IgD-negative memory B cell (primary cell): ENCODE measurements at regions not wholly inside any gene's neighbourhood (a gene's known extent, or its start where the extent isn't known, plus 50 kb on each side); places are given as distances from the start of the nearest gene placed in this dataset.
A peak's percentile ranks its signal among the peaks of the same experiment; 100 is the strongest.

Experiments used
- H3K27ac Mint-ChIP-seq, 3 donors: one replicate each; pipeline ENCODE4 v1.8.0; 2020 to 2022; ENCODE audit warnings: mild to moderate bottlenecking in 3 of 3, mixed read lengths in 3 of 3, moderate library complexity in 1 of 3
- H3K27me3 Mint-ChIP-seq: one replicate; pipeline ENCODE4 v1.8.0; 2021; ENCODE audit warnings: mixed read lengths
- H3K36me3 Mint-ChIP-seq: one replicate; pipeline ENCODE4 v1.8.0; 2020; ENCODE audit warnings: mild to moderate bottlenecking, mixed read lengths
- H3K4me1 Mint-ChIP-seq, 3 donors: one replicate each; pipeline ENCODE4 v1.8.0; 2020 to 2022; ENCODE audit warnings: mixed read lengths in 3 of 3, mild to moderate bottlenecking in 1 of 3
- H3K4me3 Mint-ChIP-seq, 4 donors: one replicate each; pipeline ENCODE4 v1.8.0; 2020 to 2022; ENCODE audit warnings: mild to moderate bottlenecking in 4 of 4, mixed read lengths in 4 of 4, moderate library complexity in 3 of 4
- H3K9me3 Mint-ChIP-seq, 3 donors: one replicate each; pipeline ENCODE4 v1.8.0; 2020 to 2021; ENCODE audit warnings: mixed read lengths in 3 of 3, mild to moderate bottlenecking in 1 of 3

GRCh38 chr4:23373261-23373660, 516.6 kb downstream of the PPARGC1A start:
- Mint-ChIP-seq H3K9me3 (peaks cover 2 to 11% (median 2%) of the 10 kb centered on the region in 3 donors), H3K4me3 (no peak overlapping the region), H3K27me3 (no peaks in the 10 kb centered on the region), H3K36me3 (no peaks in the 10 kb centered on the region), H3K27ac (no peak overlapping the region), H3K4me1 (no peaks in the 10 kb centered on the region)

- Mint-ChIP-seq H3K4me3 (no peak overlapping the region), H3K4me1 (no peaks in the 10 kb centered on the region), H3K9me3 (peaks cover 2 to 5% (median 2%) of the 10 kb centered on the region in 3 donors), H3K27me3 (no peaks in the 10 kb centered on the region), H3K36me3 (no peaks in the 10 kb centered on the region), H3K27ac (no peak overlapping the region)
These were observed 518.3 kb downstream of the PPARGC1A start for GRCh38 chr4:23371533-23371932.

- no peaks in the 10 kb centered on the region for H3K27me3 Mint-ChIP-seq
- no peaks in the 10 kb centered on the region for H3K4me1 Mint-ChIP-seq
- peaks cover 2 to 5% (median 2%) of the 10 kb centered on the region in 3 donors for H3K9me3 Mint-ChIP-seq
- no peak overlapping the region for H3K4me3 Mint-ChIP-seq
- no peaks in the 10 kb centered on the region for H3K36me3 Mint-ChIP-seq
- H3K27ac Mint-ChIP-seq: no peak overlapping the region
These were observed 520.5 kb downstream of the PPARGC1A start for GRCh38 chr4:23369331-23369730.

GRCh38 chr4:23368081-23368697, 521.7 kb downstream of the PPARGC1A start:
- Mint-ChIP-seq H3K27ac (no peak overlapping the region), H3K9me3 (peaks cover 0 to 8% (median 2%) of the 10 kb centered on the region in 3 donors), H3K36me3 (no peaks in the 10 kb centered on the region), H3K4me3 (no peak overlapping the region), H3K27me3 (no peaks in the 10 kb centered on the region), H3K4me1 (no peaks in the 10 kb centered on the region)

GRCh38 chr4:23366557-23366906, 523.3 kb downstream of the PPARGC1A start:
- Mint-ChIP-seq H3K4me3 (no peak overlapping the region), H3K36me3 (no peaks in the 10 kb centered on the region), H3K4me1 (no peaks in the 10 kb centered on the region), H3K27me3 (no peaks in the 10 kb centered on the region), H3K27ac (no peak overlapping the region), H3K9me3 (peaks cover 0 to 8% (median 2%) of the 10 kb centered on the region in 3 donors)

GRCh38 chr4:23365871-23366556, 523.8 kb downstream of the PPARGC1A start:
- no peaks in the 10 kb centered on the region for H3K36me3 Mint-ChIP-seq
- no peaks in the 10 kb centered on the region for H3K27me3 Mint-ChIP-seq
- no peak overlapping the region for H3K27ac Mint-ChIP-seq
- H3K4me3 Mint-ChIP-seq: no peak overlapping the region
- H3K4me1 Mint-ChIP-seq: no peaks in the 10 kb centered on the region
- peaks cover 0 to 8% (median 2%) of the 10 kb centered on the region in 3 donors for H3K9me3 Mint-ChIP-seq

GRCh38 chr4:23365086-23365485, 524.8 kb downstream of the PPARGC1A start:
- no peak overlapping the region for H3K27ac Mint-ChIP-seq
- H3K4me1 Mint-ChIP-seq: no peaks in the 10 kb centered on the region
- H3K27me3 Mint-ChIP-seq: no peaks in the 10 kb centered on the region

GRCh38 chr4:23364167-23364566, 525.7 kb downstream of the PPARGC1A start:
- no peak overlapping the region for H3K4me3 Mint-ChIP-seq
- H3K4me1 Mint-ChIP-seq: no peaks in the 10 kb centered on the region
- H3K27ac Mint-ChIP-seq: no peak overlapping the region
- H3K36me3 Mint-ChIP-seq: no peaks in the 10 kb centered on the region
- peaks cover 0 to 6% (median 1%) of the 10 kb centered on the region in 3 donors for H3K9me3 Mint-ChIP-seq
- H3K27me3 Mint-ChIP-seq: no peaks in the 10 kb centered on the region

More at GRCh38 chr4:23365086-23365485, 524.8 kb downstream of the PPARGC1A start:
- Mint-ChIP-seq H3K9me3 (peaks cover 0 to 8% (median 1%) of the 10 kb centered on the region in 3 donors), H3K36me3 (no peaks in the 10 kb centered on the region), H3K4me3 (no peak overlapping the region)

- Mint-ChIP-seq H3K9me3 (peaks cover 0 to 6% (median 3%) of the 10 kb centered on the region in 3 donors), H3K27me3 (no peaks in the 10 kb centered on the region), H3K4me1 (no peaks in the 10 kb centered on the region), H3K4me3 (no peak overlapping the region), H3K36me3 (no peaks in the 10 kb centered on the region), H3K27ac (no peak overlapping the region)
These were observed 528.4 kb downstream of the PPARGC1A start for GRCh38 chr4:23361453-23361852.

- Mint-ChIP-seq H3K27ac (peak overlapping the region in 1 of 3 donors; percentile 46), H3K36me3 (no peaks in the 10 kb centered on the region), H3K9me3 (peaks cover 0 to 6% (median 3%) of the 10 kb centered on the region in 3 donors), H3K27me3 (no peaks in the 10 kb centered on the region), H3K4me3 (no peak overlapping the region), H3K4me1 (no peaks in the 10 kb centered on the region)
These were observed 529.1 kb downstream of the PPARGC1A start for GRCh38 chr4:23360718-23361117.

- no peaks in the 10 kb centered on the region for H3K27me3 Mint-ChIP-seq
- H3K4me3 Mint-ChIP-seq: no peak overlapping the region
- H3K27ac Mint-ChIP-seq: no peak overlapping the region
These were observed 534.6 kb downstream of the PPARGC1A start for GRCh38 chr4:23355258-23355657.

GRCh38 chr4:23353200-23353599, 536.6 kb downstream of the PPARGC1A start:
- Mint-ChIP-seq H3K27me3 (no peaks in the 10 kb centered on the region), H3K9me3 (peaks cover 0 to 1% (median 0%) of the 10 kb centered on the region in 3 donors), H3K27ac (no peak overlapping the region), H3K4me3 (no peak overlapping the region), H3K4me1 (no peaks in the 10 kb centered on the region), H3K36me3 (no peaks in the 10 kb centered on the region)

More at GRCh38 chr4:23355258-23355657, 534.6 kb downstream of the PPARGC1A start:
- Mint-ChIP-seq H3K36me3 (no peaks in the 10 kb centered on the region), H3K4me1 (no peaks in the 10 kb centered on the region), H3K9me3 (peaks cover 0 to 1% (median 0%) of the 10 kb centered on the region in 3 donors)

GRCh38 chr4:23348789-23349498, 540.9 kb downstream of the PPARGC1A start:
- Mint-ChIP-seq H3K27ac (no peak overlapping the region), H3K4me1 (no peaks in the 10 kb centered on the region), H3K27me3 (no peaks in the 10 kb centered on the region), H3K36me3 (no peaks in the 10 kb centered on the region), H3K4me3 (no peak overlapping the region), H3K9me3 (peaks cover 0 to 4% (median 1%) of the 10 kb centered on the region in 3 donors)

- H3K9me3 Mint-ChIP-seq: peaks cover 0 to 4% (median 0%) of the 10 kb centered on the region in 3 donors
- no peaks in the 10 kb centered on the region for H3K4me1 Mint-ChIP-seq
- H3K27me3 Mint-ChIP-seq: no peaks in the 10 kb centered on the region
- H3K36me3 Mint-ChIP-seq: no peaks in the 10 kb centered on the region
- H3K4me3 Mint-ChIP-seq: no peak overlapping the region
- H3K27ac Mint-ChIP-seq: no peak overlapping the region
These were observed 552.6 kb downstream of the PPARGC1A start for GRCh38 chr4:23337292-23337691.
